ENCODE measurements at regions not wholly inside any gene's neighbourhood (a gene's known extent, or its start where the extent isn't known, plus 50 kb on each side); places are given as distances from the start of the nearest gene placed in this dataset.

DNA sequence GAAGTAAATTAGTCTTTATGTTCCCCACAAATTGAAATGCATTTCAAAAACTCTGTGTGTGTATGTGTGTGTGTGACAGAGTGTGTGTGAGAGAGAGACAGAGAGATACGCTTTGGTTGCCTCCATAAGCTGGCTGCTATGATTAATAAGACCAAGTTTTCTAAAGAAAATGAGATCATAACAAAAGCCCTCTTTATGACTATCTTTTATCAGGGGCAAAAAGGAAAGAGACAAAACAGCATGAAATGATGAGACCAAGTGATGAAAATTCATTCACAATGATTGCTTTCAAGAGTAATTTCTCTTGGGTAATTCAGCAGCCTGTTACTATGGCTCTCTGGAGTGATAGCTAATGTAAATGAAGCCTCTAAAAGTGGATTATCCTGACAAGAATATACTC, 277.6 kb upstream of the PLEKHG7 start:
- no peak overlapping the region for H3K27ac ChIP-seq
- no peak for TF ChIP-seq POLR2AphosphoS5 (IDR thresholded peaks at IDR 0.05)
- no peak for TF ChIP-seq POLR2A (IDR thresholded peaks at IDR 0.05)
- TF ChIP-seq, protein P1, sequence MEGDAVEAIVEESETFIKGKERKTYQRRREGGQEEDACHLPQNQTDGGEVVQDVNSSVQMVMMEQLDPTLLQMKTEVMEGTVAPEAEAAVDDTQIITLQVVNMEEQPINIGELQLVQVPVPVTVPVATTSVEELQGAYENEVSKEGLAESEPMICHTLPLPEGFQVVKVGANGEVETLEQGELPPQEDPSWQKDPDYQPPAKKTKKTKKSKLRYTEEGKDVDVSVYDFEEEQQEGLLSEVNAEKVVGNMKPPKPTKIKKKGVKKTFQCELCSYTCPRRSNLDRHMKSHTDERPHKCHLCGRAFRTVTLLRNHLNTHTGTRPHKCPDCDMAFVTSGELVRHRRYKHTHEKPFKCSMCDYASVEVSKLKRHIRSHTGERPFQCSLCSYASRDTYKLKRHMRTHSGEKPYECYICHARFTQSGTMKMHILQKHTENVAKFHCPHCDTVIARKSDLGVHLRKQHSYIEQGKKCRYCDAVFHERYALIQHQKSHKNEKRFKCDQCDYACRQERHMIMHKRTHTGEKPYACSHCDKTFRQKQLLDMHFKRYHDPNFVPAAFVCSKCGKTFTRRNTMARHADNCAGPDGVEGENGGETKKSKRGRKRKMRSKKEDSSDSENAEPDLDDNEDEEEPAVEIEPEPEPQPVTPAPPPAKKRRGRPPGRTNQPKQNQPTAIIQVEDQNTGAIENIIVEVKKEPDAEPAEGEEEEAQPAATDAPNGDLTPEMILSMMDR (IDR thresholded peaks at IDR 0.05) = no peak
- no peaks in the 10 kb centered on the region for H3K27me3 ChIP-seq (replicated peaks; ENCODE audit: insufficient read depth)
- no peak for DNase-seq (ENCODE audit: low spot score)
- H3K4me3 ChIP-seq = no peak overlapping the region
- intact Hi-C loops (cut with DNase I) = no loop called here
- H3K4me1 ChIP-seq (replicated peaks) = no peaks in the 10 kb centered on the region
- WGBS = 94% methylated on average over 1 of the region's 1 CpG
- no peaks in the 10 kb centered on the region for H3K36me3 ChIP-seq
- no peaks in the 10 kb centered on the region for H3K9me3 ChIP-seq

DNA sequence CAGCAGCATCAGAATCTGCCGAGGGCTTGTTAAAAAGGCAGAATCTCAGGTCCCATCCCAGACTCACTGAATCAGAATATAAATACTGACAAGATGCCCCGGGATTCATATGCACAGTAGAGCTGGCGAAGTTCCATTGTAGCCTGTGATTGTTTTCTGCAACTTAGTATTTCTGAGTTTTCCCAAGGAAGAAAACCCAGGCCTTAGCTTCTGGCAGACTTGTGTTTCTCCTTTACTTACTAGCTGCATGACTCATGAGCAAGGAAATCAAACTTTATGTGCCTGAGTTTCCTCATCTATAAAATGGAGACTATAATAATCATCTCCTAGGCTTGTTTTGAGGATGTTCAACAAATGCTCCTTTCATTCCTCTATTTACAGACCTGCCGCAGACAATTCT, 278.5 kb upstream of the PLEKHG7 start:
- intact Hi-C loops (cut with DNase I) = no loop called here
- WGBS = 75% methylated on average over 4 of the region's 4 CpGs
- no peak overlapping the region for H3K27ac ChIP-seq
- no peaks in the 10 kb centered on the region for H3K9me3 ChIP-seq
- H3K4me3 ChIP-seq = no peak overlapping the region
- TF ChIP-seq POLR2AphosphoS5 (IDR thresholded peaks at IDR 0.05) (no peak), POLR2A (IDR thresholded peaks at IDR 0.05) (no peak)
- TF ChIP-seq, protein P1 (IDR thresholded peaks at IDR 0.05) = no peak
- DNase-seq (ENCODE audit: low spot score) = no peak
- no peaks in the 10 kb centered on the region for H3K36me3 ChIP-seq
- H3K4me1 ChIP-seq (replicated peaks) = no peaks in the 10 kb centered on the region
- no peaks in the 10 kb centered on the region for H3K27me3 ChIP-seq (replicated peaks; ENCODE audit: insufficient read depth)

DNA sequence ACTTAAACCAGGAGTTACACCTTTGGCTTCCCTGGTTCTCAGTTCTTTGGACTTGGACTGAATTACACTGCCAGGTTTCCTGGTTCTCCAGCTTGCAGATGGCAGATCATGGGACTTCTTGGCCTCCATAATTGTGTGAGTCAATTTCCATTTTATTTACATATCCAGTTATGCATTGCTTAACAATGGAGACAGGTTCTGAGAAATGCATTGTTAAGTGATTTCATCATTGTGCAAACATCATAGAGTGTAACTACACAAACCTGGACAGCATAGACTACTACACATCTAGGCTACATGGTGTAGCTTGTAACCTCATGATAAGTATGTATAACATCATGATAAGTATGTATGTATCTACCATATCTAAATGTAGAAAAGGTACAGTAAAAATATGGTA, 276.1 kb upstream of the BTG1 start:
- DNase-seq (ENCODE audit: low spot score) = no peak
- TF ChIP-seq POLR2A (IDR thresholded peaks at IDR 0.05) (no peak), POLR2AphosphoS5 (IDR thresholded peaks at IDR 0.05) (no peak)
- TF ChIP-seq, protein P1 (IDR thresholded peaks at IDR 0.05) = no peak
- Histone ChIP-seq H3K4me3 (no peak overlapping the region), H3K27ac (no peak overlapping the region), H3K27me3 (replicated peaks; ENCODE audit: insufficient read depth) (no peaks in the 10 kb centered on the region), H3K9me3 (no peaks in the 10 kb centered on the region), H3K4me1 (replicated peaks) (no peaks in the 10 kb centered on the region), H3K36me3 (no peaks in the 10 kb centered on the region)
- intact Hi-C loops (cut with DNase I) = no loop called here

DNA sequence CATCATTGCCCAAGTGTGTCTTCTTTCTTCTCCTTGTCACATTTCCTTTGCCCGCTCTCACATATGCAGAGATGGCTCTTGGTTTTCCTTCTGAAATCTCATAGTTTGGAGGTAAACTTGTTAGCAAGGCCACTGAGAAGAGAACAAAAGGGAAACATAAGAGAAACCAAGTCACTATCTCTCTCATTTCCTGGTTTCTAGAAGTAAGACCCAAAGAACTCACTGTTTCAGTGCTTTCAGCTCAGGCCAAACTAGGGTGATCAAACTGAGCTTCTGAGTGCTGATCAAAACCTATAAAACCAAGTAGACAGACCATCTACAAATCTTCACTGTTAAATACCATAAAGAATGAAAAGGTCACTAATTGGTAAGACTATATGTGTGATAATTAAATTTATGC, 275.4 kb upstream of the BTG1 start:
- intact Hi-C loops (cut with DNase I) = no loop called here
- H3K27ac ChIP-seq = no peak overlapping the region
- no peaks in the 10 kb centered on the region for H3K27me3 ChIP-seq (replicated peaks; ENCODE audit: insufficient read depth)
- WGBS = 100% methylated on average over 1 of the region's 1 CpG
- H3K4me3 ChIP-seq = no peak overlapping the region
- no peaks in the 10 kb centered on the region for H3K4me1 ChIP-seq (replicated peaks)
- H3K36me3 ChIP-seq = no peaks in the 10 kb centered on the region
- DNase-seq (ENCODE audit: low spot score) = no peak
- TF ChIP-seq POLR2A (IDR thresholded peaks at IDR 0.05) (no peak), POLR2AphosphoS5 (IDR thresholded peaks at IDR 0.05) (no peak)
- H3K9me3 ChIP-seq = no peaks in the 10 kb centered on the region

DNA sequence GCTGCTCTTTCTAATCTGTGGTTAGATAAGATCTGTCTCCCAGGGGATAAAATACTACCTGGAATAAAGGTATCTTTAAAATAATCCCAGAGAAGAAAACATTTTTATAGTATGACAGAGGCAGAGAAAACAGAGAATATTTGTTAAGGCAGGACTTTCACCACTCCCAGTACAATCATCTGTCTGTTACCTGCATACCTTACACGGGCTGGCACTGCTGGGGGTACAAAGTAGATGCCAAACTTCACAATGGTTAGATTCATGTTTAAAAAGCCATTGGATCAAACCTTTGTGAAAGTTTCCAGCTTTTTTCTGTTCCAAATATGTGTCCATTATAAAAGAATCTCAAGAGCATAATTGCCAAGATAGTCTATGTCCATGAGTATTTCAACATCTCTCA, 273.6 kb upstream of the BTG1 start:
- DNase-seq (ENCODE audit: low spot score) = peak; percentile 23
- no peaks in the 10 kb centered on the region for H3K4me1 ChIP-seq (replicated peaks)
- H3K27me3 ChIP-seq (replicated peaks; ENCODE audit: insufficient read depth) = no peaks in the 10 kb centered on the region
- WGBS = 46% methylated on average over 1 of the region's 1 CpG
- TF ChIP-seq POLR2A (IDR thresholded peaks at IDR 0.05) = no peak
- TF ChIP-seq, protein P1 (IDR thresholded peaks at IDR 0.05) = no peak
- no peak for TF ChIP-seq POLR2AphosphoS5 (IDR thresholded peaks at IDR 0.05)
- H3K4me3 ChIP-seq = no peak overlapping the region
- H3K27ac ChIP-seq = no peak overlapping the region
- intact Hi-C loops (cut with DNase I) = no loop called here
- H3K9me3 ChIP-seq = no peaks in the 10 kb centered on the region
- no peaks in the 10 kb centered on the region for H3K36me3 ChIP-seq
